ENCODE measurements at regions not wholly inside any gene's neighbourhood (a gene's known extent, or its start where the extent isn't known, plus 50 kb on each side); places are given as distances from the start of the nearest gene placed in this dataset.
"Not testable (repeated sequence)": the region's sequence is repeated elsewhere in the genome, so short reads cannot be mapped to it uniquely, and the experiment has no call there.

- H3K9me3 ChIP-seq (ENCODE audit: control insufficient read depth, low read length) = not testable (repeated sequence)
Observed at GRCh38 chr10:46693218-46693617, 114.3 kb downstream of the SYT15 start.

GRCh38 chr10:46717264-46717663 is 138.3 kb downstream of the SYT15 start:
- H3K4me3 ChIP-seq (ENCODE audit: insufficient read depth, low read depth, low read length); H3K27me3 ChIP-seq (ENCODE audit: control insufficient read depth, insufficient read depth, low read length, poor library complexity, severe bottlenecking); H3K27ac ChIP-seq (ENCODE audit: insufficient read depth, low read depth, low read length, poor library complexity, severe bottlenecking); H3K4me1 ChIP-seq (ENCODE audit: control insufficient read depth, insufficient read depth, low read length); H3K36me3 ChIP-seq (ENCODE audit: control insufficient read depth, insufficient read depth, low read length); H3K9me3 ChIP-seq (ENCODE audit: control insufficient read depth, low read length): not testable (repeated sequence)

More at GRCh38 chr10:46693218-46693617, 114.3 kb downstream of the SYT15 start:
- no CpG with 5 or more reads among the region's 2 CpGs for WGBS, 2 experiments
- H3K27ac ChIP-seq (ENCODE audit: insufficient read depth, low read depth, low read length, poor library complexity, severe bottlenecking); H3K27me3 ChIP-seq (ENCODE audit: control insufficient read depth, insufficient read depth, low read length, poor library complexity, severe bottlenecking); H3K36me3 ChIP-seq (ENCODE audit: control insufficient read depth, insufficient read depth, low read length); H3K4me1 ChIP-seq (ENCODE audit: control insufficient read depth, insufficient read depth, low read length); H3K4me3 ChIP-seq (ENCODE audit: insufficient read depth, low read depth, low read length): not testable (repeated sequence)

- not testable (repeated sequence) for H3K4me1 ChIP-seq (ENCODE audit: control insufficient read depth, insufficient read depth, low read length); H3K9me3 ChIP-seq (ENCODE audit: control insufficient read depth, low read length); H3K4me3 ChIP-seq (ENCODE audit: insufficient read depth, low read depth, low read length); H3K27ac ChIP-seq (ENCODE audit: insufficient read depth, low read depth, low read length, poor library complexity, severe bottlenecking); H3K27me3 ChIP-seq (ENCODE audit: control insufficient read depth, insufficient read depth, low read length, poor library complexity, severe bottlenecking); H3K36me3 ChIP-seq (ENCODE audit: control insufficient read depth, insufficient read depth, low read length)
- 92 to 100% methylated on average over 1 to 2 of the region's 3 CpGs for WGBS, 2 experiments
Observed at GRCh38 chr10:46718014-46718413, 139.1 kb downstream of the SYT15 start.

- not testable (repeated sequence) for H3K4me1 ChIP-seq (ENCODE audit: control insufficient read depth, insufficient read depth, low read length); H3K27ac ChIP-seq (ENCODE audit: insufficient read depth, low read depth, low read length, poor library complexity, severe bottlenecking); H3K27me3 ChIP-seq (ENCODE audit: control insufficient read depth, insufficient read depth, low read length, poor library complexity, severe bottlenecking); H3K36me3 ChIP-seq (ENCODE audit: control insufficient read depth, insufficient read depth, low read length); H3K4me3 ChIP-seq (ENCODE audit: insufficient read depth, low read depth, low read length); H3K9me3 ChIP-seq (ENCODE audit: control insufficient read depth, low read length)
- WGBS, 2 experiments = no CpG with 5 or more reads among the region's 1 CpG
Observed at GRCh38 chr10:46720386-46720785, 141.5 kb downstream of the SYT15 start.

GRCh38 chr10:46720811-46721518 is 142.0 kb downstream of the SYT15 start:
- H3K4me1 ChIP-seq (ENCODE audit: control insufficient read depth, insufficient read depth, low read length); H3K27ac ChIP-seq (ENCODE audit: insufficient read depth, low read depth, low read length, poor library complexity, severe bottlenecking); H3K36me3 ChIP-seq (ENCODE audit: control insufficient read depth, insufficient read depth, low read length); H3K4me3 ChIP-seq (ENCODE audit: insufficient read depth, low read depth, low read length); H3K27me3 ChIP-seq (ENCODE audit: control insufficient read depth, insufficient read depth, low read length, poor library complexity, severe bottlenecking); H3K9me3 ChIP-seq (ENCODE audit: control insufficient read depth, low read length): not testable (repeated sequence)
- WGBS, 2 experiments = 94 to 98% methylated on average over 2 to 3 of the region's 4 CpGs

GRCh38 chr10:46724258-46724657 is 145.3 kb downstream of the SYT15 start:
- H3K4me3 ChIP-seq (ENCODE audit: insufficient read depth, low read depth, low read length); H3K4me1 ChIP-seq (ENCODE audit: control insufficient read depth, insufficient read depth, low read length): not testable (repeated sequence)
- 75 to 90% methylated on average over 2 of the region's 3 CpGs for WGBS, 2 experiments

GRCh38 chr10:46728359-46728758 is 149.4 kb downstream of the SYT15 start:
- not testable (repeated sequence) for H3K4me1 ChIP-seq (ENCODE audit: control insufficient read depth, insufficient read depth, low read length); H3K27me3 ChIP-seq (ENCODE audit: control insufficient read depth, insufficient read depth, low read length, poor library complexity, severe bottlenecking); H3K9me3 ChIP-seq (ENCODE audit: control insufficient read depth, low read length); H3K27ac ChIP-seq (ENCODE audit: insufficient read depth, low read depth, low read length, poor library complexity, severe bottlenecking); H3K36me3 ChIP-seq (ENCODE audit: control insufficient read depth, insufficient read depth, low read length); H3K4me3 ChIP-seq (ENCODE audit: insufficient read depth, low read depth, low read length)

More at GRCh38 chr10:46724258-46724657, 145.3 kb downstream of the SYT15 start:
- not testable (repeated sequence) for H3K9me3 ChIP-seq (ENCODE audit: control insufficient read depth, low read length); H3K36me3 ChIP-seq (ENCODE audit: control insufficient read depth, insufficient read depth, low read length); H3K27me3 ChIP-seq (ENCODE audit: control insufficient read depth, insufficient read depth, low read length, poor library complexity, severe bottlenecking); H3K27ac ChIP-seq (ENCODE audit: insufficient read depth, low read depth, low read length, poor library complexity, severe bottlenecking)

GRCh38 chr10:46730729-46731128 is 151.8 kb downstream of the SYT15 start:
- H3K36me3 ChIP-seq (ENCODE audit: control insufficient read depth, insufficient read depth, low read length); H3K4me3 ChIP-seq (ENCODE audit: insufficient read depth, low read depth, low read length); H3K4me1 ChIP-seq (ENCODE audit: control insufficient read depth, insufficient read depth, low read length); H3K27ac ChIP-seq (ENCODE audit: insufficient read depth, low read depth, low read length, poor library complexity, severe bottlenecking); H3K27me3 ChIP-seq (ENCODE audit: control insufficient read depth, insufficient read depth, low read length, poor library complexity, severe bottlenecking); H3K9me3 ChIP-seq (ENCODE audit: control insufficient read depth, low read length): not testable (repeated sequence)
- WGBS, 2 experiments = no CpG with 5 or more reads among the region's 3 CpGs

GRCh38 chr10:46733635-46734261 is 154.8 kb downstream of the SYT15 start:
- H3K27ac ChIP-seq (ENCODE audit: insufficient read depth, low read depth, low read length, poor library complexity, severe bottlenecking); H3K4me1 ChIP-seq (ENCODE audit: control insufficient read depth, insufficient read depth, low read length); H3K36me3 ChIP-seq (ENCODE audit: control insufficient read depth, insufficient read depth, low read length); H3K27me3 ChIP-seq (ENCODE audit: control insufficient read depth, insufficient read depth, low read length, poor library complexity, severe bottlenecking); H3K9me3 ChIP-seq (ENCODE audit: control insufficient read depth, low read length); H3K4me3 ChIP-seq (ENCODE audit: insufficient read depth, low read depth, low read length): not testable (repeated sequence)
- no CpG with 5 or more reads among the region's 1 CpG for WGBS, 2 experiments

- H3K36me3 ChIP-seq (ENCODE audit: control insufficient read depth, insufficient read depth, low read length); H3K4me3 ChIP-seq (ENCODE audit: insufficient read depth, low read depth, low read length); H3K27ac ChIP-seq (ENCODE audit: insufficient read depth, low read depth, low read length, poor library complexity, severe bottlenecking); H3K4me1 ChIP-seq (ENCODE audit: control insufficient read depth, insufficient read depth, low read length); H3K27me3 ChIP-seq (ENCODE audit: control insufficient read depth, insufficient read depth, low read length, poor library complexity, severe bottlenecking); H3K9me3 ChIP-seq (ENCODE audit: control insufficient read depth, low read length): not testable (repeated sequence)
Observed at GRCh38 chr10:46734262-46734642, 155.3 kb downstream of the SYT15 start.

- WGBS, 2 experiments = 96 to 100% methylated on average over 2 to 8 of the region's 16 CpGs
- H3K27me3 ChIP-seq (ENCODE audit: control insufficient read depth, insufficient read depth, low read length, poor library complexity, severe bottlenecking); H3K4me3 ChIP-seq (ENCODE audit: insufficient read depth, low read depth, low read length); H3K4me1 ChIP-seq (ENCODE audit: control insufficient read depth, insufficient read depth, low read length); H3K9me3 ChIP-seq (ENCODE audit: control insufficient read depth, low read length); H3K27ac ChIP-seq (ENCODE audit: insufficient read depth, low read depth, low read length, poor library complexity, severe bottlenecking); H3K36me3 ChIP-seq (ENCODE audit: control insufficient read depth, insufficient read depth, low read length): not testable (repeated sequence)
Observed at GRCh38 chr10:46739919-46740318, 161.0 kb downstream of the SYT15 start.

All from ectodermal cell (in vitro differentiated cells).